Fibroblast of mammary gland (primary cell): ENCODE measurements at regions not wholly inside any gene's neighbourhood (a gene's known extent, or its start where the extent isn't known, plus 50 kb on each side); places are given as distances from the start of the nearest gene placed in this dataset.

Experiments used
- DNase-seq: peaks from one replicate; pipeline ENCODE4 v3.0.0-alpha.2; 2010; ENCODE audit warnings: low read depth
- H3K4me3 ChIP-seq: 2 replicates; pipeline ENCODE4 v1.5.1; 2011; ENCODE audit warnings: low read depth, mild to moderate bottlenecking, low read length, moderate library complexity; ENCODE audit not compliant: control insufficient read depth
- TF ChIP-seq, protein P1 (sequence below): conservative IDR thresholded peaks from 2 replicates; pipeline ENCODE4 v1.5.1; 2011; ENCODE audit warnings: low read depth, low read length, inconsistent platforms; ENCODE audit not compliant: control insufficient read depth, insufficient read depth

DNA sequence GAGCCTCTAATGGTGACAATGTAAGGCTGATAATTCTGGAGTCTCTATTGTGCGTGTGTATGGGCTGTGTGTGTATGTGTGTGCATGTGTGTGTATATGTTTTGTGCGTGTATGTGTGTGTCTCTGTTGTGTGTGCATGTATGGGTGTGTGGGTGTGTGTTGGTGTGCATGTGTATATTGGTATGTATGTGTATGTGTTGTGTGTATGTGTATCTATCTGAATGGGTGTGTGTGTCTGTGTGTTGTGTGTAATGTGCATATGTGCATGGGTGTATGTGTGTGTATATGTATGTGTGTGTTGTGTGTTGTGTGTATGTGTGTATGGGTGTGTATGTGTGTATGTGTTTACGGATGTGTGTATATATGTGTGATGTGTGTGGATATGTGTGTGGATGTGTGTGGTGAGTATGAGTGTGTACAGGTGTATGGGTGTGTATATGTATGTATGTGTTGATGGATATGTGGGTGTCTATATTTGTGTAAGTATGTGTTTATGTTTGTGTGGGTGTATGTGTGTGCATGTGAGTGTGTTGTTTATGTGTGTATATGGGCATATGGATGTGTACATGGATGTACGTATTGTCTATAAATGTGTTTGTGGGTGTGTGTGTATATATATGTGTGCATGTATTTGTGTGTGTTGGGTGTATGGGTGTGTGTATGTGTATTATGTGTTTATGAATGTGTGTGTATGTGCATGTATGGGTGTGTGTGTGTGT is 366.7 kb downstream of the UQCRFS1 start:
- no peak overlapping the region for H3K4me3 ChIP-seq
- DNase-seq, result no peak
- TF ChIP-seq, protein P1, sequence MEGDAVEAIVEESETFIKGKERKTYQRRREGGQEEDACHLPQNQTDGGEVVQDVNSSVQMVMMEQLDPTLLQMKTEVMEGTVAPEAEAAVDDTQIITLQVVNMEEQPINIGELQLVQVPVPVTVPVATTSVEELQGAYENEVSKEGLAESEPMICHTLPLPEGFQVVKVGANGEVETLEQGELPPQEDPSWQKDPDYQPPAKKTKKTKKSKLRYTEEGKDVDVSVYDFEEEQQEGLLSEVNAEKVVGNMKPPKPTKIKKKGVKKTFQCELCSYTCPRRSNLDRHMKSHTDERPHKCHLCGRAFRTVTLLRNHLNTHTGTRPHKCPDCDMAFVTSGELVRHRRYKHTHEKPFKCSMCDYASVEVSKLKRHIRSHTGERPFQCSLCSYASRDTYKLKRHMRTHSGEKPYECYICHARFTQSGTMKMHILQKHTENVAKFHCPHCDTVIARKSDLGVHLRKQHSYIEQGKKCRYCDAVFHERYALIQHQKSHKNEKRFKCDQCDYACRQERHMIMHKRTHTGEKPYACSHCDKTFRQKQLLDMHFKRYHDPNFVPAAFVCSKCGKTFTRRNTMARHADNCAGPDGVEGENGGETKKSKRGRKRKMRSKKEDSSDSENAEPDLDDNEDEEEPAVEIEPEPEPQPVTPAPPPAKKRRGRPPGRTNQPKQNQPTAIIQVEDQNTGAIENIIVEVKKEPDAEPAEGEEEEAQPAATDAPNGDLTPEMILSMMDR, result no peak

DNA sequence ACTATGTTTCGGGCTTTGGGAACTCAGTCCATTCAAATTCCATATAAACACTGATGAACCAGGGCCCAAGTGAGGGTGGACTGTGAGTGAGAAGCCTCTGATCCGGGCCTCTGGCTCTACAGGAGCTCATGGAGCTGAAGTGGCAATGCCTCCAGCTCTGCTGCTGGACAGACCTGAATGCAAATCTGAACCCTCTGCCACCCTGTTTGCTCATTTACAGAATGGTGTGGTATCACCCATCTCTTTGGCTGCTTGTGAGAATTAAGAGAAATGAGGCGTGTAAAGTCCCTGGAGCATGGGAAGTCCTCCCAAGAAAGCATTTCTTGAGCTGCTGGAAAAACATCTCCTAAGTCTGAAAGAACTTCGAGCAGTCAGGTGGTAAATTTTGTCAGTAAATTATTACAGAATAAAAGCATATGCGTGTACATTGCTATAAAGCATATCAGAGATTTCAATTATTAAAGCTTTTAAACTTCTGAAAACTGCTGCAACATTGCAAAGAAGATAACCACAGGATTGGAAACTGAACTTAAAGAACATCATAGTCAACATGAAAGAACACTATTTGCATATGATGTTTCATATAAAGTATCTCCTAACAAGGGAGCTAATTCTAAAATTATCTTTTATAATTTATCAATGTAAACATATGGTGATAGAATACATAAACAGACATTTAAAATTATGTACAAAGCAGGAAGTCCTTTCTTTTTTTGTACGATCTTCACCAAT is 369.0 kb downstream of the UQCRFS1 start:
- no peak for DNase-seq
- no peak overlapping the region for H3K4me3 ChIP-seq
- TF ChIP-seq, protein P1, result no peak

- DNase-seq, result no peak
- H3K4me3 ChIP-seq, result no peak overlapping the region
- TF ChIP-seq, protein P1, result no peak
Measured at GRCh38 chr19:28841531-28841930, 371.4 kb downstream of the UQCRFS1 start.

GRCh38 chr19:28840891-28841290 is 372.1 kb downstream of the UQCRFS1 start:
- H3K4me3 ChIP-seq, result no peak overlapping the region
- no peak for DNase-seq
- TF ChIP-seq, protein P1, result no peak

DNA sequence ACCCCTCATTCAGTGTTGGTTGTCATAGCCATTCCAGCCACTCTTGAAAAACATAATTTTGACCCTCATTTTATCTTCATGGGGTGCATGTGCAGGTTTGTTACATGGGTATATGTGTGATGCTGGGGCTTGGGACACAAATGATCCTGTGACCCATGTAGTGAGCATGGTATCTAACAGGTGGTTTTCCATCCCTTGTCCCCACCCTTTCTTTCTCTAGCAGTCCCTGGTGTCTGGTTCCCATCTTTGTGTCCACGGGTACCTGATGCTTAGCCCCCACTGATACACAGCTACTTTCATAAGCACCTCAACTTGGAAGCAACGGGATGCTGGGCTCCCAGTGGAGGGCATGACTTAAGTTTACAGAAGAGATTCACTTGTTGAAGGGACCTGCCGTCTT is 373.5 kb downstream of the UQCRFS1 start:
- no peak for DNase-seq
- TF ChIP-seq, protein P1, result no peak
- H3K4me3 ChIP-seq, result no peak overlapping the region

- no peak overlapping the region for H3K4me3 ChIP-seq
- TF ChIP-seq, protein P1, result no peak
- no peak for DNase-seq
Measured at GRCh38 chr19:28838909-28839308, 374.0 kb downstream of the UQCRFS1 start.
